HPDE6-E6E7 (cell line): ENCODE measurements at regions not wholly inside any gene's neighbourhood (a gene's known extent, or its start where the extent isn't known, plus 50 kb on each side); places are given as distances from the start of the nearest gene placed in this dataset.

Experiments used
- DNase-seq: peaks from one replicate; pipeline ENCODE4 v3.0.0; 2011; ENCODE audit warnings: missing footprints; ENCODE audit errors: extremely low spot score

DNA sequence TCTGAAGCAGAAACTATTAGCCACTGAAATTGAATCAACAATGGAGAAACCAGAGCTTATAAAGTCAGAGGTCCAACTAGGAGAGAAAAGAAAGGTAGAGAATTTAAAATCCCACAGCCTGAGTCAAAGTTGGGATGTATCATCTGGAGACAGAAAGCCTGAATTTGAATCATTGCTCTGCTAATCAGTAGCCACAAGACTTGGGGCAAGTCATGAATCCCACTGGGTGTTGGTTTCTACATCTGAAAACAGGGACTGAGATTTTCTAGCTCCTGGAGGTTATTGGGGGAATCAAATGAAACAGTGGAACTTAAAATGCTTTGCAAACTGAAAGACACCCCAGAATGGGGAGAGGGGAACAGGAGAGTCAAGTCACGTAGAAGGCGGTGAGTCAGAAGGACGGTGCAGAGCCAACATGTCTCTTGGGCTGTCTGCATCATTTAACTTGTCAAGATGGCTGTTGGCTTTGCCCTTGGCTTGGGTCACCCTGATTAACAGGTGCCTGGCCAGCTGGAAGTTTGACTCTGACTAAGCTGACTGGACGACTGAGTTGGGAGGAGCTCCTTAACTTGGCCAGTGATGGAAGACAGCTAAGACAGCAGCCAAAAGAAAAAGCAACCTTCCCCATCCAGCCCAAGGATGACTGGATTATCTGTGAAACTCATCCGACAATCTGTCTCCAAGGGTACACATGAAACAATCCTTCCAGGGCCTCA is 60.6 kb upstream of the ADRA1B start:
- no peak for DNase-seq

DNA sequence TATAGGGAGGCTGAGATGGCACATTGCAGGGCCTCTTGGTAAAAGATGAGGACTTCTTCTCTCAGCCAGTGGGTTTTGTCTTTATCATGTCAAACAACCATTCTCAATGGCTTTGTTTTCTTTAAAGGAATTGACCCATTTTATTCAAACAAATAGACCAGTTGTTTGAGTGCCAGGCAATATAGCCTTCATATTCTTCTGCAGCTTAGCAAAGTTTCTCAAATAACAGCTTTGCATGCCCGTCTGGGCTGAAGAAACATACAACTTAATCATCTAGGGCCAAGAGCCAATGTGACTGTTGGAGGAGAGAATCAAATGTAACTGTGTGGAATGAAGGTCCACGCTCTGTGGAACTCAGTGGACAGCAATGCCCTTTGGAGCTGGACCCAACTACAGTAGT is 57.4 kb upstream of the ADRA1B start:
- no peak for DNase-seq

DNA sequence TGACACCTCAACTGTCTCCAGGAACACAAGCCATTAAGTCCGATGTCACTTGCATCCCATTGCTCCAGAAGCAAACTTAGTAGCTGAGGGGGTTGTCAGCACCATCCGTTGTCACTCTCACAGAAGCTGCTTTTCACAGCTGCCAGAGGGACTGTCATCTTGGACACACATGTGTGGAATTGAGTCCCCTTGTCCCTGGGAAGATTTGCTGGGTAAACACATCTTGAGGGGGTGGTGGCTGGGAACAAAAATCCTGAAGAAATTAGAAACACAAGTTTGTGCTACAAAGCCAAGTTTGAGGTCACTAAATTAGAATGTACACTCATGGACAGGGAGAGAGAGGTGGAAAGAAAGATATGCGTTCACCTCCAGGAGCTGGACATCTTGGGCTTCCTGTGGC is 55.2 kb upstream of the ADRA1B start:
- DNase-seq, result no peak

DNA sequence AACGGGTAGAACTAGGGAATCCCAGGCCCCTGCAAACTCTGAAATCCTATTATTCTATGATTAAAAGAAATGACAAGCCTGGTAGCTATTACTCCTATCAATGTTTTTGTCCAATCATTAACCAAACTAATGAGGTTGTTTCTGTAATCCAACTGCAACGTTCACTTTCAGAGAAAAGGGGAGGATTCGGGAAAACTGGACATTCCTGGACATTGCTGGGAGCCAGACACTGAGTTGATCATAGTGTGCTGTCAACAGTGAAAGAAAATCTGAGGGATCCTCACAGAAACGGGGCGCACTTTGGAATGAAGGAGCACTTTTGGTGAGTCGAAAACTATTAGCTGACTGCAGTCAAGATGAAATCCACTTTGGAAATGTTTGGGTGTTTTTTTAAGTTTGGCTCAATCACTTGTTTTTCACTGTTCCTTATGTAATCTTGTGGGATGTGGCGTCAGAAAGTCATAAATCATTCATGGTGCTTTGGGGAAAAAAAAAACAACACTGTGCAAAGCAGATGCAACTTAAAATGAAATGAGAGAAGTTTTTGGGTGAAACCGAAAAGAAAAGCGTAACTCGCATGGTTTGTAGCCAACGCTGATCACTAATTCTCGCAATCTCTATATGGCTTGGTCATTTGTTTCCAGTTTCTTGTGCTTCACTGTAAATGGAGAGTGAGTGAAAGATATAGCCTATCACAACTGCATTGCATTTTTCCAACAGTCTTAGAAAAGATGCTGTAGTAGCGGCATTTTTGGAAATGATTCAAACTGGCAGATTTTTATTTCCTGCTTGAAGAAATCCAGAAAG is 51.2 kb upstream of the ADRA1B start:
- no peak for DNase-seq

DNA sequence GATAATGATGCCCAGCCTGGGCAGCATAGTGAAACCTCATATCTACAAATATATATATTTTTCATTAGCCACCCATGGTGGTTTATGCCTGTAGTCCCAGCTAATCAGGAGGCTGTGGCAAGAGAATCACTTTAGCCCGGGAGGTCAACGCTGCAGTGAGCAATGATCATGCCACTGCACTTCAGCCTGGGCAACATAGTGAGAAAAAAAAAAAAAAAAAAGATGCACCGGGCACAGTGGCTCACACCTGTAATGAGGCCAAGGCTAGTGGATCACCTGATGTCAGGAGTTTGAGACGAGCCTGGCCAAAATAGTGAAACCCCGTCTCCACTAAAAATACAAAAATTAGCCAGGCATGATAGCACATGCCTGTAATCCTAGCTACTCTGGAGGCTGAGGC is 50.2 kb upstream of the ADRA1B start:
- DNase-seq, result no peak
